ENCODE measurements at regions not wholly inside any gene's neighbourhood (a gene's known extent, or its start where the extent isn't known, plus 50 kb on each side); places are given as distances from the start of the nearest gene placed in this dataset.

DNA sequence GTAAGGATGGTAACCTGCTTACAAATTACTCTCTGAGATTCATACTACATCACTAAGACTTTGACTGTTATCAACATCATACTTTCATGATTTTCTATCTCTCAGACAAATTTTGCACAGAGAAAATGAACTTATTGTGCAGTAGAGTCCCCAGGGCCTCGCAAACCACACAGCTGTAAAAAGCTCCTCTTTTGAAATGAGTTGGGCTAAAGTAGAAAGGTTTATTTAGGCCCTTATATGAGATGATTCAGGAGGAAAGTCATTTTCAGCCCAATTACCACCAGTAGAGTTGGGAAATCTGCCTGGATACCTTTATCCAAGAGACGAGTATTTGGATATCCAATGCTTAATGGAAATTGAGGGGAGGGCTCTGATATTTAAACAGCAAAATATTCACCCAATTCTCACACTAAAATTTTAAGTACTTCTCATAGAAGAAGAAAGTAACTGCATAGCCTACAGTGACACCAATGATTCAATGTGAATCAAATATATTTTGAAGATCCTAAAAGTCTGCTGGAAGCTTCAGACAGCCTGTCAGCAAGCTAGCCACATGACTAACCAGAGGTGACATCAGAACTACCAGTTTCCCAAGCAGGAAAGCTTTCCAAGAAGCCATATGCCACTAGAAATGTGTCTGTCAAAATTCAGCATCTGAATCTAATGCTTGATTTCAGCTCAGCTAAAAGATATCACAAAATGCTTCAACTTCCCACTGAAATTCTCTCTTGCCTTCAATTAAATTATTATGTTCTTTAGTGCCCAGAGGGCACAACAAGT lies 190.1 kb upstream of the SYT1 start:
- Histone ChIP-seq H3K4me1 (ENCODE audit: low read length) (no peaks in the 10 kb centered on the region), H3K9me2 (replicated peaks; ENCODE audit: insufficient read depth, low read length) (no peaks in the 10 kb centered on the region), H3K4me2 (ENCODE audit: low read depth, low read length) (no peak overlapping the region), H3F3A (ENCODE audit: insufficient read depth, low read length) (no peaks in the 10 kb centered on the region), H3K36me3 (replicated peaks; ENCODE audit: insufficient read depth, low read length) (no peaks in the 10 kb centered on the region), H3K4me3 (ENCODE audit: low read length) (no peak overlapping the region), H3K9ac (ENCODE audit: low read length) (no peak overlapping the region), H4K20me1 (ENCODE audit: insufficient read depth, low read length) (no peaks in the 10 kb centered on the region), H2AFZ (ENCODE audit: low read length) (no peak overlapping the region), H3K27ac (ENCODE audit: low read length) (no peak overlapping the region), H3K79me2 (ENCODE audit: low read length) (no peaks in the 10 kb centered on the region), H3K9me3 (replicated peaks; ENCODE audit: insufficient read depth, low read length) (no peaks in the 10 kb centered on the region), H3K27me3 (replicated peaks; ENCODE audit: insufficient read depth, low read length) (no peaks in the 10 kb centered on the region)
- no peak for DNase-seq
- TF ChIP-seq EZH2phosphoT487 (IDR thresholded peaks at IDR 0.05; ENCODE audit: low read length): no peak
- TF ChIP-seq, protein P1, sequence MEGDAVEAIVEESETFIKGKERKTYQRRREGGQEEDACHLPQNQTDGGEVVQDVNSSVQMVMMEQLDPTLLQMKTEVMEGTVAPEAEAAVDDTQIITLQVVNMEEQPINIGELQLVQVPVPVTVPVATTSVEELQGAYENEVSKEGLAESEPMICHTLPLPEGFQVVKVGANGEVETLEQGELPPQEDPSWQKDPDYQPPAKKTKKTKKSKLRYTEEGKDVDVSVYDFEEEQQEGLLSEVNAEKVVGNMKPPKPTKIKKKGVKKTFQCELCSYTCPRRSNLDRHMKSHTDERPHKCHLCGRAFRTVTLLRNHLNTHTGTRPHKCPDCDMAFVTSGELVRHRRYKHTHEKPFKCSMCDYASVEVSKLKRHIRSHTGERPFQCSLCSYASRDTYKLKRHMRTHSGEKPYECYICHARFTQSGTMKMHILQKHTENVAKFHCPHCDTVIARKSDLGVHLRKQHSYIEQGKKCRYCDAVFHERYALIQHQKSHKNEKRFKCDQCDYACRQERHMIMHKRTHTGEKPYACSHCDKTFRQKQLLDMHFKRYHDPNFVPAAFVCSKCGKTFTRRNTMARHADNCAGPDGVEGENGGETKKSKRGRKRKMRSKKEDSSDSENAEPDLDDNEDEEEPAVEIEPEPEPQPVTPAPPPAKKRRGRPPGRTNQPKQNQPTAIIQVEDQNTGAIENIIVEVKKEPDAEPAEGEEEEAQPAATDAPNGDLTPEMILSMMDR (IDR thresholded peaks at IDR 0.05; ENCODE audit: low read length): no peak
- no peak for TF ChIP-seq EZH2 (optimal IDR thresholded peaks at IDR 0.05; ENCODE audit: low read depth, low read length)

DNA sequence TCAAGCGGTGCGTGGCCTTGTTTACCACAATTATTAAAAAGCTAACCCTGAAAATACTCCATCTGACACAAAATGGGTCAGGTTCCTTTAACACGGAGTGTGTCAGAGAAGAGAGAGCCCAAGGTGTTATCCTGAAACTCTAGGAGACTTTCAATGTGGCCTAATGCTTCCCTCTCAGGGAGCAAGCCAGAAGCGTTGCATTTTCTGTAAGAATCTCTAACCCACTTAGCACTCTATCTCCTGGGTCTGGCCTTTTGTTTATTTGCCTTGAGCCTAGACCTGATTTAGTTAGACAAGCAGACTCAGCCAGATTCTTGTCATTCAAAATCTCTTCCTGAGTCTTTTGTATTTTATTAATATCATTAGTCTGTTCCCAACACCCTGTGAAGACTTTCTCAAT lies 184.0 kb upstream of the SYT1 start:
- Histone ChIP-seq H3K4me3 (ENCODE audit: low read length) (no peak overlapping the region), H3K79me2 (ENCODE audit: low read length) (no peaks in the 10 kb centered on the region), H3K27ac (ENCODE audit: low read length) (no peak overlapping the region), H3K36me3 (replicated peaks; ENCODE audit: insufficient read depth, low read length) (no peaks in the 10 kb centered on the region), H4K20me1 (ENCODE audit: insufficient read depth, low read length) (no peaks in the 10 kb centered on the region), H3K9me2 (replicated peaks; ENCODE audit: insufficient read depth, low read length) (no peaks in the 10 kb centered on the region), H3K4me2 (ENCODE audit: low read depth, low read length) (no peak overlapping the region), H3K4me1 (ENCODE audit: low read length) (no peaks in the 10 kb centered on the region), H2AFZ (ENCODE audit: low read length) (no peak overlapping the region), H3K9ac (ENCODE audit: low read length) (no peak overlapping the region), H3K9me3 (replicated peaks; ENCODE audit: insufficient read depth, low read length) (no peaks in the 10 kb centered on the region), H3F3A (ENCODE audit: insufficient read depth, low read length) (no peaks in the 10 kb centered on the region), H3K27me3 (replicated peaks; ENCODE audit: insufficient read depth, low read length) (no peaks in the 10 kb centered on the region)
- DNase-seq: no peak
- TF ChIP-seq, protein P1 (IDR thresholded peaks at IDR 0.05; ENCODE audit: low read length): no peak
- no peak for TF ChIP-seq EZH2 (optimal IDR thresholded peaks at IDR 0.05; ENCODE audit: low read depth, low read length)
- TF ChIP-seq EZH2phosphoT487 (IDR thresholded peaks at IDR 0.05; ENCODE audit: low read length): no peak

DNA sequence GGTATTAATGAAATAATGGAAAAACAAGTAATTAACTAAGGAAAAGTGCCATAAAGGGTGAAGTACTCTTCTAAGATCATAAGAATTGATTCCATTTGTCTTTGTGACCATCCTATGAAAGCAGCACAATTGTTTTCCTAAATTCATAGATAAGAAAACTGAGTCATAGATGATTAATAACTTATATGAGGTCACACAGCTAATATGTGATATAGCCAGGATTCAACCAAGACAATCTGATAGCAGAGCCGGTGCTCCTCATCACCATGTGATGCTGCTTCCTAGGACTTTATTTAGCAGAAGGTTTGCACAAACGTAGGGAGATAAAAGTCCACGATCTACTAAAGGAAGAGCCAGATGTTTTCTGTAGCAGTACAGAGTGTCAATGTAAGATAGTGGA lies 181.5 kb upstream of the SYT1 start:
- H3K27me3 ChIP-seq (replicated peaks; ENCODE audit: insufficient read depth, low read length): no peaks in the 10 kb centered on the region
- no peaks in the 10 kb centered on the region for H3K9me2 ChIP-seq (replicated peaks; ENCODE audit: insufficient read depth, low read length)
- H3K4me1 ChIP-seq (ENCODE audit: low read length): 0 out of 2 replicates have a peak, but pooled peaks cover 6% of the 10 kb centered on the region
- no peak overlapping the region for H3K4me3 ChIP-seq (ENCODE audit: low read length)
- no peak overlapping the region for H2AFZ ChIP-seq (ENCODE audit: low read length)
- H3K36me3 ChIP-seq (replicated peaks; ENCODE audit: insufficient read depth, low read length): no peaks in the 10 kb centered on the region
- DNase-seq: no peak
- H3F3A ChIP-seq (ENCODE audit: insufficient read depth, low read length): no peaks in the 10 kb centered on the region; the same call in 1 of the 2 replicates
- TF ChIP-seq EZH2 (optimal IDR thresholded peaks at IDR 0.05; ENCODE audit: low read depth, low read length): no peak
- TF ChIP-seq EZH2phosphoT487 (IDR thresholded peaks at IDR 0.05; ENCODE audit: low read length): no peak
- TF ChIP-seq, protein P1 (IDR thresholded peaks at IDR 0.05; ENCODE audit: low read length): no peak
- H3K9me3 ChIP-seq (replicated peaks; ENCODE audit: insufficient read depth, low read length): no peaks in the 10 kb centered on the region
- H3K79me2 ChIP-seq (ENCODE audit: low read length): no peaks in the 10 kb centered on the region
- H3K27ac ChIP-seq (ENCODE audit: low read length): no peak overlapping the region
- no peak overlapping the region for H3K9ac ChIP-seq (ENCODE audit: low read length)
- H4K20me1 ChIP-seq (ENCODE audit: insufficient read depth, low read length): no peaks in the 10 kb centered on the region
- no peak overlapping the region for H3K4me2 ChIP-seq (ENCODE audit: low read depth, low read length)
